Psoas muscle (tissue), 7 donors: ENCODE measurements at regions not wholly inside any gene's neighbourhood (a gene's known extent, or its start where the extent isn't known, plus 50 kb on each side); places are given as distances from the start of the nearest gene placed in this dataset.

Experiments used
- ATAC-seq, 4 donors: fragments of 200-7000 bp; cut with Tn5 transposase; one replicate each; pipeline ENCODE4 v1.9.1; 2020; ENCODE audit warnings: moderate library complexity in 3 of 4, mild to moderate bottlenecking in 2 of 4
- DNase-seq, 2 donors: peaks; one replicate each; pipeline ENCODE4 v3.0.0-alpha.2; 2020
- H3K27ac ChIP-seq: fragments of 200-600 bp; one replicate; pipeline ENCODE4 v1.8.0; 2022
- H3K27me3 ChIP-seq, 3 donors: fragments of 200-600 bp in 1 of 3; one replicate each; pipeline versions ENCODE4 v1.6.1 to v1.8.0; 2013 to 2022; ENCODE audit warnings: low read length in 2 of 3, mild to moderate bottlenecking in 2 of 3, moderate library complexity in 1 of 3; ENCODE audit not compliant: insufficient read depth in 3 of 3
- H3K36me3 ChIP-seq, 2 donors: fragments of 200-600 bp in 1 of 2; one replicate each; pipeline versions ENCODE4 v1.6.1 to v1.8.0; 2013 to 2022; ENCODE audit warnings: low read depth in 1 of 2, mild to moderate bottlenecking in 1 of 2, moderate library complexity in 1 of 2; ENCODE audit not compliant: insufficient read depth in 1 of 2
- H3K4me1 ChIP-seq: fragments of 200-600 bp; one replicate; pipeline ENCODE4 v1.8.0; 2022
- H3K4me3 ChIP-seq: fragments of 200-600 bp; one replicate; pipeline ENCODE4 v1.8.0; 2022; ENCODE audit warnings: mild to moderate bottlenecking
- H3K9me3 ChIP-seq: fragments of 200-600 bp; one replicate; pipeline ENCODE4 v1.8.0; 2022
- WGBS, 3 donors: extraction: QIAGEN DNeasy Blood & Tissue Kit; methylation state at CpG; one replicate each; pipeline versions ENCODE4 v1.1.6 to v1.1.7; 2013; 5-methylcytosine and 5-hydroxymethylcytosine counted together
- intact Hi-C, 2 donors: fragments of 100-400 bp; cut with DNase I; formaldehyde crosslinking; loops; one replicate each; pipeline versions ENCODE4 v1.11.0 to v1.14.2; 2022
- TF ChIP-seq, protein P1 (sequence below): fragments of 200-600 bp; IDR thresholded peaks from one replicate; pipeline ENCODE4 v1.8.0; 2022; ENCODE audit warnings: antibody characterized with exemption
- donor health status: healthy with polysubstance abuse.
- donor health status: DM: no; HTN: no; CAD: no; lungs with moderate emphysema.
- donor health status: Bipolar disorder and iron deficiency.
- donor health status: healthy.
- donor health status: DM: yes; HTN: yes; CAD: no.
- donor health status: DM: no; HTN: no; CAD: no.
- donor health status: DM: yes; HTN: yes; CAD: no.

DNA sequence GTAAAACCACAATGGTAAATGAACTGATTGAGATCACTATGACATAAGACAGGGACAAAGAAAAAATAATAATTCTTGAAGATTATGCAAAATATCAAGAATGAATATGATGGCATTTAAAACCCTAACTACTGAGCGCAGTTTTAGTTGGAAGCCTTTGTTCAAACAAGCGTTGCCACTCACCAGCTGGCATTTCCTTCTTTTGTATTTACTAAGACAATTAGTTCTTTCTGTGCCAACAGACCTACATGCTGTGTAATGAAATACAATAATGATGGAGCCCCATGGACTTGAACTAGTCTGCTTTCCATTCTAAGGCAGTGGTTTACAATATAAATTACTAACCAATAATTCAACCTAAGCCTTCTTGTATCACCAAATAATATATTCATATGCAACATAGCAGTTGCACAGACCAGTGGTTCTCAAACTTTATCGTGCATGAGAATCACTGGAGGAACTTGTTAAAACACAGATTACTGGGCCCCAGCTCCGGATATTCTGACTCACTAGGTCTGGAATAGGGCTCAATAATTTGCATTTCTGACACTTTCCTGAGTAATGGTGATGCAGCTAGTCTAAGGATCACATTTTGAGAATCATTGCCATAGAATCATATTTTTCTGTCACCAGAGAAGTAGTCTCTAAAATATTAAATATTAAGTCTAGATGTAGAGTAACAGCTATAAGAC lies 196.4 kb upstream of the MAGEB18 start:
- ATAC-seq: no peak
- intact Hi-C loops: no loop called here
- DNase-seq: no peak
- TF ChIP-seq, protein P1, sequence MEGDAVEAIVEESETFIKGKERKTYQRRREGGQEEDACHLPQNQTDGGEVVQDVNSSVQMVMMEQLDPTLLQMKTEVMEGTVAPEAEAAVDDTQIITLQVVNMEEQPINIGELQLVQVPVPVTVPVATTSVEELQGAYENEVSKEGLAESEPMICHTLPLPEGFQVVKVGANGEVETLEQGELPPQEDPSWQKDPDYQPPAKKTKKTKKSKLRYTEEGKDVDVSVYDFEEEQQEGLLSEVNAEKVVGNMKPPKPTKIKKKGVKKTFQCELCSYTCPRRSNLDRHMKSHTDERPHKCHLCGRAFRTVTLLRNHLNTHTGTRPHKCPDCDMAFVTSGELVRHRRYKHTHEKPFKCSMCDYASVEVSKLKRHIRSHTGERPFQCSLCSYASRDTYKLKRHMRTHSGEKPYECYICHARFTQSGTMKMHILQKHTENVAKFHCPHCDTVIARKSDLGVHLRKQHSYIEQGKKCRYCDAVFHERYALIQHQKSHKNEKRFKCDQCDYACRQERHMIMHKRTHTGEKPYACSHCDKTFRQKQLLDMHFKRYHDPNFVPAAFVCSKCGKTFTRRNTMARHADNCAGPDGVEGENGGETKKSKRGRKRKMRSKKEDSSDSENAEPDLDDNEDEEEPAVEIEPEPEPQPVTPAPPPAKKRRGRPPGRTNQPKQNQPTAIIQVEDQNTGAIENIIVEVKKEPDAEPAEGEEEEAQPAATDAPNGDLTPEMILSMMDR: no peak
- WGBS, 3 donors: 72 to 78% (median 74%) methylated on average over 4 of the region's 4 CpGs
- no peak overlapping the region for H3K4me3 ChIP-seq
- H3K27me3 ChIP-seq: no peaks in the 10 kb centered on the region
- H3K4me1 ChIP-seq: no peaks in the 10 kb centered on the region
- H3K27ac ChIP-seq: no peak overlapping the region
- H3K9me3 ChIP-seq: peaks cover 6% of the 10 kb centered on the region
- H3K36me3 ChIP-seq: no peaks in the 10 kb centered on the region

DNA sequence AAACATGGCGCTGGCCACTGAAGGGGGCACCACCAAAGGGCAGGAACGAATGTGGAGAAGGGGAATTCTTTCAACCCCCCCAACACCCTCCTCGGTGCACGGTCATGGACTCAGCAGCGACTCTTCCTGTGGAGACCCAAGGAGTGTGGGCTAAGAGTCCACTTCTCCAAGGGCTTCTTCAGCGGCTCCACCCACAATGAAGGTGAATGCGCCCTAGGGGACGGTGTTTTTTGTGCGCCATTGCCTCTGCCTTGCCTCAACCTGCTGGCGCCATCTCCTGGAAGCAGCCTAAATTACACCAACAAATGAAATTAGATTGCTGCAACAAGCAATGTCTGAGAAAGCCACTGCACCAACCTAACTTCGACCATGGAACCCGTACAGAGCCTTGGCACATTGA lies 169.2 kb upstream of the MAGEB18 start:
- WGBS, 3 donors: 38 to 48% (median 46%) methylated on average over 12 of the region's 12 CpGs
- intact Hi-C loops: no loop called here
- DNase-seq: no peak
- H3K4me3 ChIP-seq: no peak overlapping the region
- no peaks in the 10 kb centered on the region for H3K27me3 ChIP-seq
- H3K9me3 ChIP-seq: peaks cover 3% of the 10 kb centered on the region
- H3K36me3 ChIP-seq: no peaks in the 10 kb centered on the region
- TF ChIP-seq, protein P1: no peak
- H3K27ac ChIP-seq: no peak overlapping the region
- H3K4me1 ChIP-seq: no peaks in the 10 kb centered on the region
- ATAC-seq: no peak

DNA sequence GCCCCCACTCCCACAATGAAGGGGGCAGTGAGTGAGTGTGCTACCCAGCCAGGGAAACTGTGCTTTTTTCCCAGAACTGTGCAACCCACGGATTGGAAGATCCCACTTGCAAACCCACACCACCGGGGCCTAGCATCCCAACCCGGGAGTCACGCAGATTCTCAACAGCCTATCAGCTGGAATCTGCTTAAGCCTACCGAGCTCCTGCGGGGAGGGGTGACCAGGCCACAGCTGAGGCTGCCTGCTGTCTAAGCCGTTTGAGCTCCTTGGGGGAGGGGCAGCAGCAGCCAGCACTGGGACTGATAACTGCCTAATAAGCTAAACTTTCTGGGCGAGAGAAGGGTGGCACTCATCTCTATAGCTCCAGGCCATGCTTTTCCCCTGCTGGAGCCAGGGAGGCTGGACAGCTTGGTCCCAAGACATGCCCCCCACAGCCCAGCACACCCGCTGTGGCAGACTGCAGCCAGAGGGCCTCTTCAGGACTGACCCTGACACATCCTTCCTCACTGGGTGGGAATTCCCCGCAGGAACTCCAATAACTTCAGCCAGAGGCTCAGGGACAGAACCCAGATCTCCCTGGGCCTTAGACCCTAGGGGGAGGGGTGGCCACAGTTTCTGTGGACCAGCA lies 161.3 kb upstream of the MAGEB18 start:
- Histone ChIP-seq H3K27ac (no peak overlapping the region), H3K9me3 (peaks cover 3% of the 10 kb centered on the region), H3K36me3 (no peaks in the 10 kb centered on the region), H3K4me1 (no peaks in the 10 kb centered on the region), H3K4me3 (no peak overlapping the region), H3K27me3 (no peaks in the 10 kb centered on the region)
- no peak for ATAC-seq
- no peak for DNase-seq
- 47 to 52% (median 47%) methylated on average over 8 to 10 of the region's 10 CpGs for WGBS, 3 donors
- intact Hi-C loops: no loop called here
- TF ChIP-seq, protein P1: no peak

DNA sequence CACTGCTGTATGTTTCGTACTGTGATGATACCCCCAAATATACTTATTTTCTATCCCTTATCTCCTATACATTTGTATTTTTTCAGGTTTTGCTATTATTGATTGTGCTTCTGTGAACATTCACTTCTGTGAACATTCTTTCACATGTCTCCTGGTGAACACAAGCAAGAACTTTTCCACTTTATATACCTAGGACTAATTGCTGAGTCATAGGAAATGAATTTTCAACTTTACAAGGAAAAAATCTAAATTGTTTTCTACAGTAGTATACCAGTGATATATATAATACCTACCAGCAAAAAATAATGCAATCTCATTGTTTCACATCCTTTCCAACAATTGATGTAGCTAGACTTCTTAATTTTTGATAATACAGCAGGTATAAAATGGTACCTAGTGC lies 139.5 kb upstream of the MAGEB18 start:
- ATAC-seq (no peak), DNase-seq (no peak)
- no peak overlapping the region for H3K27ac ChIP-seq
- no peak overlapping the region for H3K4me3 ChIP-seq
- intact Hi-C loops: no loop called here
- TF ChIP-seq, protein P1: no peak
- H3K27me3 ChIP-seq: no peaks in the 10 kb centered on the region
- H3K9me3 ChIP-seq: no peaks in the 10 kb centered on the region
- H3K4me1 ChIP-seq: no peaks in the 10 kb centered on the region
- 48 to 100% (median 94%) methylated on average over 1 of the region's 1 CpG for WGBS, 3 donors
- no peaks in the 10 kb centered on the region for H3K36me3 ChIP-seq
